ENCODE measurements at regions not wholly inside any gene's neighbourhood (a gene's known extent, or its start where the extent isn't known, plus 50 kb on each side); places are given as distances from the start of the nearest gene placed in this dataset.
"Not testable (repeated sequence)": the region's sequence is repeated elsewhere in the genome, so short reads cannot be mapped to it uniquely, and the experiment has no call there.

DNA sequence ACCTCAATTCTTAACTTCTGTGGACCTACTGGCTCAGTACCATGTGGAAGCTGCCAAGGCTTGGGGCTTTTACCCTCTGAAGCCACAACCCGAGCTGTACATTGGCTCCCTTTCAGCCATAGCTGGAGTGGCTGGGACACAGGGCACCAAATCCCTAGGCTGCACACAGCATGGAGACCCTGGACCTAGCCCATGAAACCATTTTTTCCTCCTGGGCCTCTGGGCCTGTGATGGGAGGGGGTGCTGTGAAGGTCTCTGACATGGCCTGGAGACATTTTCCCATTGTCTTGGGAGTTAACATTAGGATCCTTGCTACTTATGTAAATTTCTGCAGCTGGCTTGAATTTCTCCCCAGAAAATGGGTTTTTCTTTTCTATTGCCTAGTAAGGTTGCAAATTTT lies 205.1 kb downstream of the DCDC2C start:
- not testable (repeated sequence) for TF ChIP-seq EZH2 (IDR thresholded peaks at IDR 0.05); POLR2AphosphoS5 (IDR thresholded peaks at IDR 0.05; ENCODE audit: borderline replicate concordance, low read depth, low read length); FOXP2 (optimal IDR thresholded peaks at IDR 0.05; ENCODE audit: control extremely low read depth, extremely low read length, insufficient read depth)
